GM23338 (cell line): ENCODE measurements at regions not wholly inside any gene's neighbourhood (a gene's known extent, or its start where the extent isn't known, plus 50 kb on each side); places are given as distances from the start of the nearest gene placed in this dataset.

Source experiments
- ATAC-seq: fragments of 200-7000 bp; cut with Tn5 transposase; 3 replicates; pipeline ENCODE4 v1.9.1; 2020
- DNase-seq: peaks from one replicate; pipeline ENCODE4 v3.0.0-alpha.2; 2015; ENCODE audit warnings: low spot score
- H2AFZ ChIP-seq: fragments of 200-600 bp; sonication (generic); 2 replicates; pipeline ENCODE4 v1.8.0; 2016; ENCODE audit warnings: antibody characterized with exemption, mild to moderate bottlenecking, moderate library complexity
- H3F3A ChIP-seq: fragments of 200-600 bp; sonication (generic); replicated peaks from 2 replicates; pipeline ENCODE4 v1.8.0; 2017; ENCODE audit warnings: antibody characterized with exemption, mixed run types, low read depth
- H3K27ac ChIP-seq: fragments of 200-600 bp; sonication (generic); 2 replicates; pipeline ENCODE4 v1.6.1; 2016; ENCODE audit warnings: low read depth
- H3K27me3 ChIP-seq: fragments of 200-600 bp; sonication (generic); 2 replicates; pipeline ENCODE4 v1.8.0; 2016; ENCODE audit warnings: mild to moderate bottlenecking, mixed run types, moderate library complexity; ENCODE audit not compliant: insufficient read depth
- H3K36me3 ChIP-seq: fragments of 200-600 bp; sonication (generic); 2 replicates; pipeline ENCODE4 v1.8.0; 2016; ENCODE audit warnings: mild to moderate bottlenecking; ENCODE audit not compliant: insufficient read depth
- H3K4me1 ChIP-seq: fragments of 200-600 bp; sonication (generic); 2 replicates; pipeline ENCODE4 v1.8.0; 2016; ENCODE audit warnings: mild to moderate bottlenecking, moderate library complexity; ENCODE audit not compliant: insufficient read depth
- H3K4me2 ChIP-seq: fragments of 200-600 bp; sonication (generic); 2 replicates; pipeline ENCODE4 v1.7.1; 2017; ENCODE audit warnings: mixed run types
- H3K4me3 ChIP-seq: fragments of 200-600 bp; sonication (generic); 2 replicates; pipeline ENCODE4 v1.6.1; 2016; ENCODE audit warnings: mixed run types
- H3K79me2 ChIP-seq: fragments of 200-600 bp; sonication (generic); replicated peaks from 2 replicates; pipeline ENCODE4 v1.8.0; 2017; ENCODE audit warnings: mild to moderate bottlenecking; ENCODE audit not compliant: insufficient read depth
- H3K9me2 ChIP-seq: fragments of 200-600 bp; sonication (generic); 2 replicates; pipeline ENCODE4 v1.8.0; 2017; ENCODE audit not compliant: insufficient read depth
- H4K20me1 ChIP-seq: fragments of 200-600 bp; sonication (generic); replicated peaks from 2 replicates; pipeline ENCODE4 v1.8.0; 2017; ENCODE audit warnings: mild to moderate bottlenecking; ENCODE audit not compliant: insufficient read depth
- H3K27ac Mint-ChIP-seq: 2 replicates; pipeline ENCODE4 v1.8.0; 2020; ENCODE audit warnings: inconsistent platforms, mild to moderate bottlenecking, moderate library complexity, mixed read lengths
- H3K27me3 Mint-ChIP-seq: 3 replicates; pipeline ENCODE4 v1.8.0; 2022; ENCODE audit warnings: low read depth, mild to moderate bottlenecking, moderate library complexity, mixed read lengths, inconsistent platforms; ENCODE audit not compliant: insufficient read depth, poor library complexity
- H3K36me3 Mint-ChIP-seq: 3 replicates; pipeline ENCODE4 v1.8.0; 2021; ENCODE audit warnings: low read depth, mild to moderate bottlenecking, inconsistent platforms, moderate library complexity, mixed read lengths
- H3K4me1 Mint-ChIP-seq: 3 replicates; pipeline ENCODE4 v1.8.0; 2020; ENCODE audit warnings: mild to moderate bottlenecking, inconsistent platforms, mixed read lengths
- H3K4me3 Mint-ChIP-seq: 3 replicates; pipeline ENCODE4 v1.8.0; 2021; ENCODE audit warnings: moderate library complexity, mild to moderate bottlenecking, inconsistent platforms, mixed read lengths
- H3K9me3 Mint-ChIP-seq: 3 replicates; pipeline ENCODE4 v1.8.0; 2020; ENCODE audit warnings: moderate library complexity, mild to moderate bottlenecking, inconsistent platforms, mixed read lengths
- EZH2 ChIP-seq: fragments of 200-600 bp; sonication (generic); IDR thresholded peaks from one replicate; pipeline ENCODE4 v1.8.0; 2017; ENCODE audit warnings: antibody characterized with exemption, mild to moderate bottlenecking, low read depth; ENCODE audit not compliant: unreplicated experiment
- EZH2phosphoT487 ChIP-seq: fragments of 200-600 bp; sonication (generic); IDR thresholded peaks from one replicate; pipeline ENCODE4 v1.8.1; 2018; ENCODE audit warnings: antibody characterized with exemption; ENCODE audit not compliant: unreplicated experiment
- JUNB ChIP-seq: IDR thresholded peaks from one replicate; pipeline ENCODE4 v1.6.1; 2016; ENCODE audit warnings: antibody characterized with exemption; ENCODE audit not compliant: unreplicated experiment
- ZNF114 ChIP-seq: fragments of 250-450 bp; sonication (Bioruptor Pico); IDR thresholded peaks from 2 replicates; pipeline ENCODE4 v1.5.0; 2020; ENCODE audit warnings: mild to moderate bottlenecking, moderate library complexity
- ZNF331 ChIP-seq: fragments of 250-450 bp; sonication (Bioruptor Pico); IDR thresholded peaks from 2 replicates; pipeline ENCODE4 v1.5.0; 2020; ENCODE audit warnings: low read depth, mild to moderate bottlenecking, moderate library complexity
- TF ChIP-seq, protein P1 (sequence below): fragments of 250-450 bp; sonication (Bioruptor Pico); IDR thresholded peaks from 2 replicates; pipeline ENCODE4 v1.5.0; 2020; ENCODE audit warnings: mild to moderate bottlenecking, moderate library complexity

DNA sequence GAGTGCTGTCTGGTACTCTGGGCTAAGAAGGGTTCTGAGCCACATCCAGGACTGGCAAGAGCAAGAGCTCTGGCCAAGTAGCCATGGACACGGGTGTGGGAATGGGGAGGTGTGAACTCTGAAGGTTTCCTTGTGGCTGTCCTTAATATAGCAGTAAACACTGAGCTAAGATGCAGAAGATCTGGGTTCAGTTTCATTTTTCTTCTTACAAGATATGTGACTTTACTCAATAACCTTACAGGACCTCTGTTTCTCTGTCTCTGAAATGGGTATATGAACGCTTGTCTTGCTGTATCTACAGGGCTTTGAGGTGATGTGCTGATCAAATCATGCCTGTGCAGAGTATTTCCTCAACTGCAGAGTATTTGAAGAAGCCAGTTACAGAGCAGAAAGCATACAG is 521.2 kb downstream of the VRK1 start:
- no peak overlapping the region for H2AFZ ChIP-seq
- TF ChIP-seq ZNF331 (CRISPR knock-in tag) (no peak), JUNB (no peak)
- TF ChIP-seq, protein P1, sequence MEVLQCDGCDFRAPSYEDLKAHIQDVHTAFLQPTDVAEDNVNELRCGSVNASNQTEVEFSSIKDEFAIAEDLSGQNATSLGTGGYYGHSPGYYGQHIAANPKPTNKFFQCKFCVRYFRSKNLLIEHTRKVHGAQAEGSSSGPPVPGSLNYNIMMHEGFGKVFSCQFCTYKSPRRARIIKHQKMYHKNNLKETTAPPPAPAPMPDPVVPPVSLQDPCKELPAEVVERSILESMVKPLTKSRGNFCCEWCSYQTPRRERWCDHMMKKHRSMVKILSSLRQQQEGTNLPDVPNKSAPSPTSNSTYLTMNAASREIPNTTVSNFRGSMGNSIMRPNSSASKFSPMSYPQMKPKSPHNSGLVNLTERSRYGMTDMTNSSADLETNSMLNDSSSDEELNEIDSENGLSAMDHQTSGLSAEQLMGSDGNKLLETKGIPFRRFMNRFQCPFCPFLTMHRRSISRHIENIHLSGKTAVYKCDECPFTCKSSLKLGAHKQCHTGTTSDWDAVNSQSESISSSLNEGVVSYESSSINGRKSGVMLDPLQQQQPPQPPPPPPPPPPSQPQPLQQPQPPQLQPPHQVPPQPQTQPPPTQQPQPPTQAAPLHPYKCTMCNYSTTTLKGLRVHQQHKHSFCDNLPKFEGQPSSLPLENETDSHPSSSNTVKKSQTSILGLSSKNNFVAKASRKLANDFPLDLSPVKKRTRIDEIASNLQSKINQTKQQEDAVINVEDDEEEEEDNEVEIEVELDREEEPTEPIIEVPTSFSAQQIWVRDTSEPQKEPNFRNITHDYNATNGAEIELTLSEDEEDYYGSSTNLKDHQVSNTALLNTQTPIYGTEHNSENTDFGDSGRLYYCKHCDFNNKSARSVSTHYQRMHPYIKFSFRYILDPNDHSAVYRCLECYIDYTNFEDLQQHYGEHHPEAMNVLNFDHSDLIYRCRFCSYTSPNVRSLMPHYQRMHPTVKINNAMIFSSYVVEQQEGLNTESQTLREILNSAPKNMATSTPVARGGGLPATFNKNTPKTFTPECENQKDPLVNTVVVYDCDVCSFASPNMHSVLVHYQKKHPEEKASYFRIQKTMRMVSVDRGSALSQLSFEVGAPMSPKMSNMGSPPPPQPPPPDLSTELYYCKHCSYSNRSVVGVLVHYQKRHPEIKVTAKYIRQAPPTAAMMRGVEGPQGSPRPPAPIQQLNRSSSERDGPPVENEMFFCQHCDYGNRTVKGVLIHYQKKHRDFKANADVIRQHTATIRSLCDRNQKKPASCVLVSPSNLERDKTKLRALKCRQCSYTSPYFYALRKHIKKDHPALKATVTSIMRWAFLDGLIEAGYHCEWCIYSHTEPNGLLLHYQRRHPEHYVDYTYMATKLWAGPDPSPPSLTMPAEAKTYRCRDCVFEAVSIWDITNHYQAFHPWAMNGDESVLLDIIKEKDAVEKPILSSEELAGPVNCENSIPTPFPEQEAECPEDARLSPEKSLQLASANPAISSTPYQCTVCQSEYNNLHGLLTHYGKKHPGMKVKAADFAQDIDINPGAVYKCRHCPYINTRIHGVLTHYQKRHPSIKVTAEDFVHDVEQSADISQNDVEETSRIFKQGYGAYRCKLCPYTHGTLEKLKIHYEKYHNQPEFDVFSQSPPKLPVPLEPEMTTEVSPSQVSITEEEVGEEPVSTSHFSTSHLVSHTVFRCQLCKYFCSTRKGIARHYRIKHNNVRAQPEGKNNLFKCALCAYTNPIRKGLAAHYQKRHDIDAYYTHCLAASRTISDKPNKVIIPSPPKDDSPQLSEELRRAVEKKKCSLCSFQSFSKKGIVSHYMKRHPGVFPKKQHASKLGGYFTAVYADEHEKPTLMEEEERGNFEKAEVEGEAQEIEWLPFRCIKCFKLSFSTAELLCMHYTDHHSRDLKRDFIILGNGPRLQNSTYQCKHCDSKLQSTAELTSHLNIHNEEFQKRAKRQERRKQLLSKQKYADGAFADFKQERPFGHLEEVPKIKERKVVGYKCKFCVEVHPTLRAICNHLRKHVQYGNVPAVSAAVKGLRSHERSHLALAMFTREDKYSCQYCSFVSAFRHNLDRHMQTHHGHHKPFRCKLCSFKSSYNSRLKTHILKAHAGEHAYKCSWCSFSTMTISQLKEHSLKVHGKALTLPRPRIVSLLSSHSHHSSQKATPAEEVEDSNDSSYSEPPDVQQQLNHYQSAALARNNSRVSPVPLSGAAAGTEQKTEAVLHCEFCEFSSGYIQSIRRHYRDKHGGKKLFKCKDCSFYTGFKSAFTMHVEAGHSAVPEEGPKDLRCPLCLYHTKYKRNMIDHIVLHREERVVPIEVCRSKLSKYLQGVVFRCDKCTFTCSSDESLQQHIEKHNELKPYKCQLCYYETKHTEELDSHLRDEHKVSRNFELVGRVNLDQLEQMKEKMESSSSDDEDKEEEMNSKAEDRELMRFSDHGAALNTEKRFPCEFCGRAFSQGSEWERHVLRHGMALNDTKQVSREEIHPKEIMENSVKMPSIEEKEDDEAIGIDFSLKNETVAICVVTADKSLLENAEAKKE (CRISPR knock-in tag) = no peak
- Mint-ChIP-seq H3K4me1 (no peaks in the 10 kb centered on the region), H3K27ac (no peak overlapping the region), H3K36me3 (no peaks in the 10 kb centered on the region), H3K9me3 (peaks cover 3% of the 10 kb centered on the region; the same call in 1 of the 3 replicates), H3K27me3 (peaks cover 3% of the 10 kb centered on the region), H3K4me3 (no peak overlapping the region)
- no peak overlapping the region for H3K4me3 ChIP-seq
- H3K9me2 ChIP-seq = no peaks in the 10 kb centered on the region
- H3K36me3 ChIP-seq = no peaks in the 10 kb centered on the region
- no peak overlapping the region for H3K4me2 ChIP-seq
- DNase-seq (no peak), ATAC-seq (no peak)
- H4K20me1 ChIP-seq = no peaks in the 10 kb centered on the region
- H3K79me2 ChIP-seq = no peaks in the 10 kb centered on the region
- no peaks in the 10 kb centered on the region for H3F3A ChIP-seq
- no peak overlapping the region for H3K27ac ChIP-seq
- H3K27me3 ChIP-seq = no peaks in the 10 kb centered on the region
- no peaks in the 10 kb centered on the region for H3K4me1 ChIP-seq

DNA sequence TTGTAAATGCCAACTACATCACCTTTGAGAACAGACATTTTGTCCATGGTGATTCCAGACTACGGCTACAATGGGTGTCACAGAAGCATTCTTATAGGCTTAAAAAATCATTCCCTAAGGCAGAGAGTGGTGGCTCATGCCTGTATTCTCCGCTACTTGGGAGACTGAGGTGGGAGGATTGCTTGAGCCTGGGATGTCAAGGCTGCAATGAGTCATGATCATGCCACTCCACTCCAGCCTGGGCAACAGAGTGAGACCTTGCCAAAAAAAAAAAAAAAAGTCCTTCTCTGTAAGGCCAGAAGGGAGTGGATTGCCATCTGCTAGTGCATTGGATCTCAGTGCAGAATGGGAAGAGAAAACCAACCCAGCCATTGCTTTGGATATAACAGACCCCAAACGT is 522.5 kb downstream of the VRK1 start:
- ATAC-seq = no peak
- no peaks in the 10 kb centered on the region for H3K9me2 ChIP-seq
- TF ChIP-seq EZH2phosphoT487 (no peak), ZNF114 (no peak), ZNF331 (CRISPR knock-in tag) (no peak), EZH2 (no peak)
- TF ChIP-seq, protein P1 (CRISPR knock-in tag) = no peak

More for the DNA sequence above, 522.5 kb downstream of the VRK1 start:
- Histone ChIP-seq H3K4me1 (no peaks in the 10 kb centered on the region), H2AFZ (no peak overlapping the region), H3K4me2 (no peak overlapping the region), H3K27me3 (no peaks in the 10 kb centered on the region), H3F3A (no peaks in the 10 kb centered on the region), H3K36me3 (no peaks in the 10 kb centered on the region), H3K27ac (no peak overlapping the region), H3K4me3 (no peak overlapping the region), H3K79me2 (no peaks in the 10 kb centered on the region), H4K20me1 (no peaks in the 10 kb centered on the region)
- Mint-ChIP-seq H3K27ac (no peak overlapping the region), H3K9me3 (no peaks in the 10 kb centered on the region; the same call in 2 of the 3 replicates), H3K27me3 (peaks cover 3% of the 10 kb centered on the region), H3K36me3 (no peaks in the 10 kb centered on the region), H3K4me1 (no peaks in the 10 kb centered on the region), H3K4me3 (no peak overlapping the region)
- DNase-seq = no peak
